ENCODE measurements at regions not wholly inside any gene's neighbourhood (a gene's known extent, or its start where the extent isn't known, plus 50 kb on each side); places are given as distances from the start of the nearest gene placed in this dataset.
"Not testable (repeated sequence)": the region's sequence is repeated elsewhere in the genome, so short reads cannot be mapped to it uniquely, and the experiment has no call there.

DNA sequence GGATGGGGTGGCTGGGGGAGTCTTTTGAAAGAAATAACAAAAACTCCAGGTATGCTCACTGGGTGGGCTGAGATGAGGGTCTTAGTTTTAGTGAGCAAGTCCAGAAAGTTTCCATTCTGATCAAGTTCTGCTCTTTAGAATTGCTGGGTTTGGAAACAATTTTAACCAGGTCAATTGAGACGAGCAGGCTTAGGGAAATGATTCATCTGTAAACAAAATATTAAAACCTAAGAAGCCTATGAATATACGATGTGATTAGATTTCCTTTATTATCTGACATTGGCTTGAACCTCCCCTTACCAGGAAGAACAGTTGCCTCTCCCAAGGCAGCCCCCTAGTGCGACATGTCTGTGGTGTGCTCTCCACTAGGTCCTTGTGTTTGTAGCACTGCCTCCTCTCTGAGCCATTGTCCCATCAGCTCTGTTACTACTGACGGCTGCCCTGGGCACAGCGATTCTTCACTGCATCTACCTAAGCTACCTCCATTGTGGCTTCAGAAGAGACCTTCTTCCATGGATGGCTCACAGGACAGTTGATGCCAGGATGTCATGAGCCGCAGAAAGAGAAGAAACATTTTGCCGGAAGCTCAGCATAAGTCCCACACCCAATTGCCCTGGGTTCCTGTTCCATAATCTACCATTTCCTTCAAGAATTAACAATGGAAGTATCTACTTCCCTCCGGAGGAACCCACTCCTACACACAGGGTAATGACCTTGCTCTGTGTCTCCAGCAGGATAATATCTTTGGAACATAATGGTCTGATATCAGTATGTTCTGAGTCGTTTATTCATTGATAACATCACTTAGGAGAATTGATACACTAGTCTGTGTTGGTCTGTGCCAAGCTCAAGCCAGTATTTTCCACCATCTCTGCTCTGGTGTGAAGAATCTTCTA, 95.1 kb upstream of the ITGB1 start:
- Mint-ChIP-seq H3K4me3 (no peak overlapping the region), H3K4me1 (peaks cover 13 to 27% of the 10 kb centered on the region in 2 donors), H3K27ac (peak overlapping the region in 1 of 6 donors; percentile 33), H3K27me3 (ENCODE audit: low read depth in 3 of 3) (peaks cover 2 to 4% (median 2%) of the 10 kb centered on the region in 3 donors), H3K36me3 (peaks cover 0 to 7% (median 0%) of the 10 kb centered on the region in 3 donors), H3K9me3 (peaks cover 0 to 1% (median 0%) of the 10 kb centered on the region in 6 donors)
- no peak for DNase-seq

DNA sequence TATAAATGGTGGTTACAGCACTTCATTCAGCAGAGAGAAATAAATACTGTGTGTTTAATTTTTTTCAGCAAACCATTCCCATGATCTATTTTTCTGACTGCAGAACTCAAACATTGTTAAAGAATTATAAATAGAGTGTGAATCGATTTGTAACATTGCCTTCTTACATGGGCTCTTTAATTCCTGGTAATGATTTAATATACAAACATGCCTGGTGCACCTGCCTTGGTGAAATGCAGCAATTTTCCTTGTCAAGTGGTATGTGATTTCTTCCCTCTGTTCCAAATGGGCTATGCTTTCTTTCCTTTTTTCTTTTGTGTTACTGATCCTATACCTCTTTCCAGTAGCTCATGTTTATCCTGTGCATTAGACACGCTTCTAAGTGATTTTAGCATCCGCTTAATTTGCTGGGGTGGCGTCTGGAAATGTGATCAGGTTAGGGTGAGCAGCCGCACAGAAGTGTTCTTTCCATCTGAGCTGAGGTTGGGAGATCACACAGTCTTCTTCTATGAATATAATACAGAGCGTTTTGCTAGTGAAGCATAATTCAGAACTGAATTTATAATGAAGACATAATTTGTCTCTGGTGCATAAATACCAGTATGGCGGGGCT, 94.3 kb upstream of the ITGB1 start:
- H3K4me1 Mint-ChIP-seq: peaks cover 13 to 33% of the 10 kb centered on the region in 2 donors
- H3K36me3 Mint-ChIP-seq: peaks cover 0 to 7% (median 0%) of the 10 kb centered on the region in 3 donors
- H3K27me3 Mint-ChIP-seq (ENCODE audit: low read depth in 3 of 3): peaks cover 2 to 4% (median 2%) of the 10 kb centered on the region in 3 donors
- peak overlapping the region in 1 of 5 donors; percentile 92 for H3K4me3 Mint-ChIP-seq
- DNase-seq: no peak
- no peaks in the 10 kb centered on the region for H3K9me3 Mint-ChIP-seq
- peak overlapping the region in 1 of 6 donors; percentile 10 for H3K27ac Mint-ChIP-seq

DNA sequence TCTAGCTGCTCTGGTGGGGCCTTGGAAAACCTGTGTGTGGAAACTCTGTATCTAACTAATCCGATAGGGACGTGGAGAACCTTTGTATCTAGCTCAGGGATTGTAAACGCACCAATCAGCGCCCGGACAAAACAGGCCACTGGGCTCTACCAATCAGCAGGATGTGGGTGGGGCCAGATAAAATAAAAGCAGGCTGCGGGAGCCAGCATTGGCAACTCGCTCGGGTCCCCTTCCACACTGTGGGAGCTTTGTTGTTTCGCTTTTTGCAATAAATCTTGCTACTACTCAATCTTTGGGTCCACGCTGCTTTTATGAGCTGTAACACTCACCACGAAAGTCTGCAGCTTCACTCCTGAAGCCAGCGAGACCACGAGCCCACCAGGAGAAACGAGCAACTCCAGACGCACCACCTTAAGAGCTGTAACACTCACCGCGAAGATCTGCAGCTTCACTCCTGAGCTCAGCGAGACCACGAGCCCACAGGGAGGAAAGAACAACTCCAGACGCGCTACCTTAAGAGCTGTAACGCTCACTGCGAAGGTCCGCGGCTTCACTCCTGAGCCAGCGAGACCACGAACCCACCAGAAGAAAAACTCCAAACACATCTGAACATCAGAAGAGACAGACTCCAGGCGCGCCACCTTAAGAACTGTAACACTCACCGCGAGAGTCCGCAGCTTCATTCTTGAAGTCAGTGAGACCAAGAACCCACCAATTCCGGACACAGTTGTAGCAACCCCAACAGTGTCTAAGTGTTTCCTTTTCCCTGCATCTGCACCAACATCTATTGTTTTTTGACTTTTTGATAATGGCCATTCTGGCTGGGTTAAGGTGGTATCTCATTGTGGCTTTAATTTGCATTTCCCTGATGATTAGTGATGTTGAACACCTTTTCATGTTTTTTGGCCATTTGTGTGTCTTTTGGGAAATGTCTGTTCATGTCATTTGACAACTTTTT, 92.2 kb upstream of the ITGB1 start:
- DNase-seq: peak; percentile 66 to 81 (median 75)
- peak overlapping the region; percentile 81 to 97 (median 92) for H3K4me3 Mint-ChIP-seq
- not testable (repeated sequence) for H3K27me3 Mint-ChIP-seq (ENCODE audit: low read depth in 3 of 3); H3K9me3 Mint-ChIP-seq; H3K36me3 Mint-ChIP-seq
- H3K4me1 Mint-ChIP-seq: peaks cover 13 to 40% of the 10 kb centered on the region in 2 donors
- H3K27ac Mint-ChIP-seq: peak overlapping the region; percentile 78 to 96 (median 88)

- no peaks in the 10 kb centered on the region for H3K36me3 Mint-ChIP-seq
- peaks cover 2 to 4% (median 2%) of the 10 kb centered on the region in 3 donors for H3K27me3 Mint-ChIP-seq (ENCODE audit: low read depth in 3 of 3)
- H3K4me1 Mint-ChIP-seq: peaks cover 13 to 40% of the 10 kb centered on the region in 2 donors
- no peak overlapping the region for H3K4me3 Mint-ChIP-seq
- DNase-seq: no peak
- no peaks in the 10 kb centered on the region for H3K9me3 Mint-ChIP-seq
- H3K27ac Mint-ChIP-seq: peak overlapping the region in 1 of 6 donors; percentile 31
These were observed 90.2 kb upstream of the ITGB1 start for GRCh38 chr10:33048223-33048622.

GRCh38 chr10:33047655-33048054, 89.6 kb upstream of the ITGB1 start:
- Mint-ChIP-seq H3K27ac (peak overlapping the region in 4 of 6 donors; percentile 22 to 70 (median 43)), H3K4me3 (peak overlapping the region in 1 of 5 donors; percentile 7), H3K4me1 (peaks cover 13 to 40% of the 10 kb centered on the region in 2 donors)

GRCh38 chr10:33046792-33047191, 88.8 kb upstream of the ITGB1 start:
- peak in 2 of 3 donors; percentile 15 to 29 for DNase-seq
- Mint-ChIP-seq H3K9me3 (no peaks in the 10 kb centered on the region), H3K27me3 (ENCODE audit: low read depth in 3 of 3) (peaks cover 2 to 4% (median 3%) of the 10 kb centered on the region in 3 donors), H3K27ac (no peak overlapping the region), H3K4me3 (no peak overlapping the region), H3K4me1 (peaks cover 13 to 33% of the 10 kb centered on the region in 2 donors), H3K36me3 (no peaks in the 10 kb centered on the region)

More at GRCh38 chr10:33047655-33048054, 89.6 kb upstream of the ITGB1 start:
- Mint-ChIP-seq H3K36me3 (no peaks in the 10 kb centered on the region), H3K9me3 (no peaks in the 10 kb centered on the region), H3K27me3 (ENCODE audit: low read depth in 3 of 3) (peaks cover 2 to 4% (median 3%) of the 10 kb centered on the region in 3 donors)
- DNase-seq: no peak

- no peak overlapping the region for H3K27ac Mint-ChIP-seq
- H3K27me3 Mint-ChIP-seq (ENCODE audit: low read depth in 3 of 3): peaks cover 2 to 4% (median 3%) of the 10 kb centered on the region in 3 donors
- no peak for DNase-seq
- no peaks in the 10 kb centered on the region for H3K9me3 Mint-ChIP-seq
- H3K4me1 Mint-ChIP-seq: peaks cover 4 to 19% of the 10 kb centered on the region in 2 donors
- H3K36me3 Mint-ChIP-seq: peaks cover 0 to 4% (median 0%) of the 10 kb centered on the region in 3 donors
- no peak overlapping the region for H3K4me3 Mint-ChIP-seq
These were observed 87.4 kb upstream of the ITGB1 start for GRCh38 chr10:33045421-33045820.

GRCh38 chr10:33042565-33042964, 84.5 kb upstream of the ITGB1 start:
- Mint-ChIP-seq H3K36me3 (peaks cover 0 to 4% (median 0%) of the 10 kb centered on the region in 3 donors), H3K4me3 (no peak overlapping the region)

DNA sequence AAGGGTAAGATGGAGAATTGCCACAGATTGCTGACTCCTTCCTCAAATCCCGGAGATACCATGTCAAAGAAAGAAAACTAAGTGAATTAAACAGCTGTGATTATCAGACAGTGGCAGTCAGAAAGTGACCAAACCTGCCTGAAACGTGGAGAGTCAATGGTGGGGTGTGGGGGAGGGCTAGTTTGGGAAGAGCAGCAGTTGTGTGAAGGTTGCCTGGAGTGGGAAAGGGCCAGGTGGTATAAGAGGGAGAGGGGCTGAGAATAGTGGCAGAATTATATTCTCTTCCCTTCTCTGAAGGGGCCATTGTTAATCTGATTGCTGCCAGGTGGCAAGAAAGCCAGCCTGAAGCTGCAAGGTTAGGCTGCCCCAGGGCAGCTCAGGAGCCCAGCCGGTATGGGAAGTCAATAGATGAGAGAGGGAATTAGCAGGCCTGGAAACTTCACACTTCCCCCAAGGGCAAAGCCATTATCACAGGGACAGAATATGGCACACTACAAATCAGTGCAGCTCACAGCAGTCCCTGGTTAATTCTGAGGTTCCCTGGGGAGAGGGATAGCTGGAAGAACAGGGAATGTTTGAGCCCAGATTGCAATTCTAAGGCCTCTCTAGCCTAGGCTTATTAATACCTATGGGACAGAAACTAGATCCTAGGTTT, 83.9 kb upstream of the ITGB1 start:
- Mint-ChIP-seq H3K4me3 (no peak overlapping the region), H3K4me1 (peaks cover 0 to 3% of the 10 kb centered on the region in 2 donors), H3K27ac (no peak overlapping the region), H3K9me3 (no peaks in the 10 kb centered on the region), H3K36me3 (peaks cover 0 to 4% (median 0%) of the 10 kb centered on the region in 3 donors), H3K27me3 (ENCODE audit: low read depth in 3 of 3) (peaks cover 0 to 3% (median 2%) of the 10 kb centered on the region in 3 donors)
- no peak for DNase-seq

More at GRCh38 chr10:33042565-33042964, 84.5 kb upstream of the ITGB1 start:
- H3K9me3 Mint-ChIP-seq: no peaks in the 10 kb centered on the region
- H3K27me3 Mint-ChIP-seq (ENCODE audit: low read depth in 3 of 3): peaks cover 0 to 3% (median 2%) of the 10 kb centered on the region in 3 donors
- H3K4me1 Mint-ChIP-seq: peaks cover 0 to 10% of the 10 kb centered on the region in 2 donors
- H3K27ac Mint-ChIP-seq: no peak overlapping the region
- no peak for DNase-seq

GRCh38 chr10:33040436-33040835, 82.4 kb upstream of the ITGB1 start:
- DNase-seq: no peak
- H3K27ac Mint-ChIP-seq: no peak overlapping the region
- peaks cover 0 to 4% (median 0%) of the 10 kb centered on the region in 3 donors for H3K36me3 Mint-ChIP-seq
- no peaks in the 10 kb centered on the region for H3K9me3 Mint-ChIP-seq
- H3K4me3 Mint-ChIP-seq: no peak overlapping the region
- H3K4me1 Mint-ChIP-seq: no peaks in the 10 kb centered on the region
- peaks cover 0 to 3% (median 2%) of the 10 kb centered on the region in 3 donors for H3K27me3 Mint-ChIP-seq (ENCODE audit: low read depth in 3 of 3)

DNA sequence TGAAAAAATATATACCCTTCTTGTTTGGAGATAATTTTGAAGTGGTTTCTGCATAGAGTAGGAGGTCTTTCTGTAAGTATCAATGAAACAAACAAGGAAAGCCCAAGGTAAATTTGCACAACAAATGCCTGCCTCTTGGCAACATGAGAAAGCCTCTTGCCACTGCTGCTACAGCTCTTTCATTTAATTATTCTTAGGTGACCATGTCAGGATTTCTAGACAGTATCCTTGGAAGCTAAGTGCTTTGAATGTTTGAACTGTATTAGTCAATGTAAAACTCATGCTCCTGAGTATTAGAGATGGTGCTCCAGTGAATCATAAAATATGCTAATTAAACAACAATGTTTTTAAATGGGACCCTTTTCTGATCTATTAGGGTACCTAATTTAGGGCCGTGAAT, 81.2 kb upstream of the ITGB1 start:
- peaks cover 0 to 4% (median 0%) of the 10 kb centered on the region in 3 donors for H3K36me3 Mint-ChIP-seq
- H3K9me3 Mint-ChIP-seq: no peaks in the 10 kb centered on the region
- H3K27me3 Mint-ChIP-seq (ENCODE audit: low read depth in 3 of 3): peaks cover 0 to 3% (median 2%) of the 10 kb centered on the region in 3 donors
- H3K4me3 Mint-ChIP-seq: no peak overlapping the region
- no peaks in the 10 kb centered on the region for H3K4me1 Mint-ChIP-seq
- DNase-seq: no peak
- H3K27ac Mint-ChIP-seq: no peak overlapping the region

GRCh38 chr10:33038672-33039071, 80.6 kb upstream of the ITGB1 start:
- H3K36me3 Mint-ChIP-seq: peaks cover 0 to 4% (median 0%) of the 10 kb centered on the region in 3 donors
- H3K4me3 Mint-ChIP-seq: no peak overlapping the region
- H3K27me3 Mint-ChIP-seq (ENCODE audit: low read depth in 3 of 3): peaks cover 0 to 3% (median 2%) of the 10 kb centered on the region in 3 donors
- H3K4me1 Mint-ChIP-seq: no peaks in the 10 kb centered on the region
- no peak for DNase-seq
- H3K27ac Mint-ChIP-seq: no peak overlapping the region
- no peaks in the 10 kb centered on the region for H3K9me3 Mint-ChIP-seq

DNA sequence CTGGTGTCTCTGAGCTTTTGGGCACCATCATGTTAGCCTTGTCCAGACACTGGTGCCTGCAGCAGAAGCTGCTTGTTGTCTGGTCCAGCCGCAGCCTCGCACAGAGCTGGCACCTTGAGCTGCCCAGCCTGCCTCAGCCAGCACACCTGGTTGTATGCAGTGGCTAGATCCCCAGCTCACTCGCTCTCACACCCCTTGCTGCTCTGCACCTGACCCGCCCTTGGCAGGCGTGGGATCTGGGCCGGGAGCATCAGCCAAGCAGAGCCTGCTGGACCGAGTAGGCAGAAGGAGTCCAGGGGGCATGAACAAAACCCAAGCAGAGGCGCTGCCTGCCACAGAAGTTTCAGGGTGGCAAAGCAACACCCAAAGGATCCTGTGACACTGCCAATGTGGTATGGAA, 79.7 kb upstream of the ITGB1 start:
- Mint-ChIP-seq H3K4me3 (no peak overlapping the region), H3K9me3 (no peaks in the 10 kb centered on the region), H3K4me1 (no peaks in the 10 kb centered on the region), H3K27me3 (ENCODE audit: low read depth in 3 of 3) (peaks cover 0 to 3% (median 2%) of the 10 kb centered on the region in 3 donors), H3K27ac (no peak overlapping the region), H3K36me3 (peaks cover 0 to 4% (median 0%) of the 10 kb centered on the region in 3 donors)
- no peak for DNase-seq
